C4-2B (cell line): ENCODE measurements at regions not wholly inside any gene's neighbourhood (a gene's known extent, or its start where the extent isn't known, plus 50 kb on each side); places are given as distances from the start of the nearest gene placed in this dataset.
"Not testable (repeated sequence)": the region's sequence is repeated elsewhere in the genome, so short reads cannot be mapped to it uniquely, and the experiment has no call there.

Source experiments
- H3K27ac ChIP-seq: fragments of 450-650 bp; 2 replicates; pipeline ENCODE4 v1.5.1; 2017
- ZFX ChIP-seq: fragments of 450-650 bp; IDR thresholded peaks from 2 replicates; pipeline ENCODE4 v1.6.1; 2017
- TF ChIP-seq, protein P1 (sequence below): fragments of 450-650 bp; conservative IDR thresholded peaks from 2 replicates; pipeline ENCODE4 v1.5.1; 2017; ENCODE audit warnings: mild to moderate bottlenecking

DNA sequence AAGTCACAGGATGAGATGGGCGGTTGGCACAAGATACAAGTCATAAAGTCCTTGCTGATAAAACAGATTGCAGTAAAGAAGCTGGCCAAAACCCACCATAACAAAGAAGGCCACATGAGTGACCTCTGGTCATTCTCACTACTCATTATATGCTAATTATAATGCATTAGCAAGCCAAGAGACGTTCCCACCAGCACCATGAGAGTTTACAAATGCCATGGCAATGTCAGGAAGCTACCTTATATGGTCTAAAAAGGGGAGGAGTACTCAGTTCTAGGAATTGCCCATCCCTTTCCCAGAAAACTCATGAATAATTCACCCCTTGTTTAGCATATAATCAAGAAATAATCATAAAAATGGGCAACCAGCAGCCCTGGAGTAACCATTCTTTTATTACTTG, 74.9 kb upstream of the APP start:
- H3K27ac ChIP-seq: no peak overlapping the region

DNA sequence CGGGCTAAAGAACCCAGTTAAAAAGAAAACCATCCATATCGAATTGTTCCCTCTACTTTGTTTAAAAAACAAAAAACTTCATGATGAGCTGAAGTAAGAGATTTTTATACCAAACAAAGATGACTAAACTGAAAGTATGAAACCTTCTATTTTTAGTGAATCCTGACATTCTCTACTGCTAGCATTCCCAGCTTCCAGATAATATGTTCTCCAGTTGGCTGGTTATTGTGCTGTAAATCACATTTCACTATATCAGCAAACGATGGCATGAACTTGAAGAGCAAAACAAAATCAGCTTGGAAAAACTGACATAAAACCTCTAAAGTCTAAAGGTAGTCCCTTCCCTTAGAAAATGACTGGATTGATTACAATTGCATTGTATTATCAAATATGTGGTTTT, 68.1 kb upstream of the APP start:
- H3K27ac ChIP-seq: no peak overlapping the region
- TF ChIP-seq ZFX: no peak
- TF ChIP-seq, protein P1, sequence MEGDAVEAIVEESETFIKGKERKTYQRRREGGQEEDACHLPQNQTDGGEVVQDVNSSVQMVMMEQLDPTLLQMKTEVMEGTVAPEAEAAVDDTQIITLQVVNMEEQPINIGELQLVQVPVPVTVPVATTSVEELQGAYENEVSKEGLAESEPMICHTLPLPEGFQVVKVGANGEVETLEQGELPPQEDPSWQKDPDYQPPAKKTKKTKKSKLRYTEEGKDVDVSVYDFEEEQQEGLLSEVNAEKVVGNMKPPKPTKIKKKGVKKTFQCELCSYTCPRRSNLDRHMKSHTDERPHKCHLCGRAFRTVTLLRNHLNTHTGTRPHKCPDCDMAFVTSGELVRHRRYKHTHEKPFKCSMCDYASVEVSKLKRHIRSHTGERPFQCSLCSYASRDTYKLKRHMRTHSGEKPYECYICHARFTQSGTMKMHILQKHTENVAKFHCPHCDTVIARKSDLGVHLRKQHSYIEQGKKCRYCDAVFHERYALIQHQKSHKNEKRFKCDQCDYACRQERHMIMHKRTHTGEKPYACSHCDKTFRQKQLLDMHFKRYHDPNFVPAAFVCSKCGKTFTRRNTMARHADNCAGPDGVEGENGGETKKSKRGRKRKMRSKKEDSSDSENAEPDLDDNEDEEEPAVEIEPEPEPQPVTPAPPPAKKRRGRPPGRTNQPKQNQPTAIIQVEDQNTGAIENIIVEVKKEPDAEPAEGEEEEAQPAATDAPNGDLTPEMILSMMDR: no peak

More for the DNA sequence above, 74.9 kb upstream of the APP start:
- no peak for TF ChIP-seq ZFX
- TF ChIP-seq, protein P1: no peak

DNA sequence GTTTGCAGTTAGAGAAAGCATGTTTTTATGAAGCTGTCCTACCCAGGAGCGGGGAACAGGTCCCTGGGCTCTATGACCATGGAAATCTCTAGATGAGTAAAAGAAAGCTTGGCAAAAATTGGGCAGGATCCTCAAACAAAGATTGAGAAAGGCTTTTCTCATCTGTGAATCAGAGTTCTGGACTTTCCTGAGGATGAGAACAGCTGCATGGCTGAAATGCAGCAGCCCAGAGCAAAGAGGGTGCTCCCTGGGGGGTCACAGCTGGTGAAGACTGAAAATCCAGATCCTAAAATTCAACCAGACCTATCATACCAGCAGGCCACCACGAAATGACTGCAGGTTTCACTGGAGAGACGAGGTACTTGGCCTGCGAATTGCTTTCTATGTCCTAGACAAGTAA, 65.7 kb upstream of the APP start:
- TF ChIP-seq, protein P1: no peak
- TF ChIP-seq ZFX: no peak
- H3K27ac ChIP-seq: no peak overlapping the region

DNA sequence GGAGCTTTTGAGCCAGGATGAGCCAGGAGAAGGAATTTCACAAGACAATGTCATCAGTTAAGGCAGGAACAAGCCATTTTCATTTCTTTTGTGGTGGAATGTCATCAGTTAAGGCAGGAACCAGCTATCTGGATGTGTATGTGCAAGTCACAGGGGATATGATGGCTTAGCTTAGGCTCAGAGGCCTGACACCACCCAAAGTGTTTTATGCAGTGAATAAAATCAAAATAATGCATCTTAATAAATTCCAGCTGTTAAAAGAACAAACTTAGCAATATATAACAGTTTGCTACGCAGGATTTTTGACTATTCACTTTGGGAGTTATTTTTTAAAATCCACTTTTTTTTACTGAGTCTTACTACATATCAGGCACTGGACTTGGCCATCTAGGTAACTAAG, 62.7 kb upstream of the APP start:
- H3K27ac ChIP-seq: not testable (repeated sequence)

DNA sequence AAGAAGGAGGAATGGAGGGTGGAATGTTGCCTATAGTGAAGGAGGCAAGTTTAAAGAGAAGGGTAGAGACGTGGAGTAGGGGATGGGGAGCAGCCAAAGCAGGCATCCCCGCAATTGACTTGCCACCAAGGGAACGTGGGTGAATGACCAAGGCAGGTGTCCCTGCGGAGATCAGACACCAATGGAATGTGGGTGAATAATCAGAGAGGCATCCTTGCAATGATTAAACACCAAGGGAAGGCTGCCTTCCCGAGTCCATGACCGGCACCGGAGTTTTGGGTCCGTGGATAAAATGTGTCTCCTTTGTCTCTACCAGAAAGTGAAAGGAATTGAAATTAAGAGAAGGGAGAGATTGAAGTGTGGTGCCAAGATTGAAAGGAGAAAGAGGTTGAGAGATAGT, 61.9 kb upstream of the APP start:
- H3K27ac ChIP-seq: not testable (repeated sequence)

DNA sequence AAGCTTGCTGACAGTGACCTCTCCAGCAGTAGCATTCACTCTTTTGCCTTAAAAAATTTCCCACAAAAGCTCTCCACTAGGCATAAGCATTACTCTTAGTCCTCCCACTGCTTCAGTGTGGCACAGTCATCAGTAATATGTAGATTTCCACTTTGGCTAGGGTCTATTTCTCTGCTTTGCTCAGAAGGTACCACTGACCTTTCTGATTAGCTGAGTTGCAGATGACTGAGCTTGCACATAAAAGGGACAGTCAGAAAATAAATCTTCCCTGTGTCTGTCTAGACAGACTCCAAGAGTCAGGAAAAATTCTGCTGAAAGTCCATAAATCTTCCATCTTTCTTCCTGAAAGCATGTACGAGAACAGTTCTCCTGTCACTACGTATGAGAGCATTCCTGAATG, 56.6 kb upstream of the APP start:
- H3K27ac ChIP-seq: no peak overlapping the region
- TF ChIP-seq, protein P1: no peak
- no peak for TF ChIP-seq ZFX

DNA sequence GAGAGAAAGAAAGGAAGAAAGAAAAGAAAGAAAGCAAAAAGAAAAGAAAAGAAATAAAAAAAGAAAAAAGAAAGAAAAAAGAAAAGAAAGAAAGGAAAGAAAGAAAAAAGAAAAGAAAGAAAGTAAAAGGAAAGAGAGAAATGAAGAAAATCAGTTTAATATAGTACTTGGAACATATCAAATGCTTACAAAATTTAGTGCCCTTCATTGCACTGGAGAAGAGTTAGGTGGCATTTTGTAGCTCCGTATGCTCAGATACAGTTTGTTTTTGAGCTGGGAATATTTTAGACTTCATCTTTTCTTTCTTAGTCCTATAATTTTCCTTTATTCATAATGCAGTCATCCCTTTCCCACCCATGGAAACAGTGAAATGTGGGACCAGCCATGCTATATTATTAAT, 56.2 kb upstream of the APP start:
- TF ChIP-seq, protein P1: no peak
- TF ChIP-seq ZFX: no peak
- no peak overlapping the region for H3K27ac ChIP-seq

DNA sequence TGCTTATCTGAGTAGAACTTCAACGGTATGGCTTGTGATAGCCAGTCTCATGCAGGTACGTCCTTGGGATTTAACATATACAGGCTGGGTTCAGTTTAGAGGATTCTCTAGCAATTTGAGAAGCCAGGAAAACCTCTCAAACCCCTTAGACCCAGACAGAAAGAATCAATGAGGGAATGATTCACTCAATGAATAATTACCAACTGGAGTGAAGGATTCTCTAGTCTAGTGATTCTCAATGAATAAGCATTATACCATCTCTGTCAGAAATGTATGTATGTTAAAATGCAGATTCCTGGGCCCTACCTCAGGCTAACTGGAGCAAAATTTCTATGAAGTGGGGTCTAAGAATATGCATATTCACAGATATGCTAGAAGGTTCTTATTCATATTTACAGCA, 54.5 kb upstream of the APP start:
- TF ChIP-seq, protein P1: no peak
- no peak for TF ChIP-seq ZFX
- H3K27ac ChIP-seq: no peak overlapping the region

DNA sequence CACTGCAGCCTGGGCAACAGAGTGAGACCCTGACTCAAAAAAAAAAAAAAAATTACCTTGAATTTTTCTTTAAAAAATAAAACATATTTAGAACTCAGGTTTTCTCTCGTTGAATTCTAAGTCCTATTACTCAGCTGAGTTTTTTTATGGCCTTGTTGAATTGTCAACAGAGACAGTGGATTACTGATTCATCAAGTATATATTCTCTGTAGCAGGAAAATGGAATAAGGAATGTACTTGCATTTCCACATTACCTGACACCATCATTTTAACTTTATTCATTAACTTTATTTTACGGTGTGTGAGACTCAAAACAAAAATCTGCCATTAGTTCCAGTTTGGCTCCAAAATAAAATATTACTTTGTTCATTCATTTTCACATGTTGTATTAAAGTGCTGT, 53.8 kb upstream of the APP start:
- H3K27ac ChIP-seq: no peak overlapping the region
- no peak for TF ChIP-seq ZFX
- TF ChIP-seq, protein P1: no peak
